GM23338 (cell line): ENCODE measurements at regions not wholly inside any gene's neighbourhood (a gene's known extent, or its start where the extent isn't known, plus 50 kb on each side); places are given as distances from the start of the nearest gene placed in this dataset.

Experiments
- ATAC-seq: fragments of 200-7000 bp; cut with Tn5 transposase; 3 replicates; pipeline ENCODE4 v1.9.1; 2020
- DNase-seq: peaks from one replicate; pipeline ENCODE4 v3.0.0-alpha.2; 2015; ENCODE audit warnings: low spot score
- H2AFZ ChIP-seq: fragments of 200-600 bp; sonication (generic); 2 replicates; pipeline ENCODE4 v1.8.0; 2016; ENCODE audit warnings: antibody characterized with exemption, mild to moderate bottlenecking, moderate library complexity
- H3F3A ChIP-seq: fragments of 200-600 bp; sonication (generic); replicated peaks from 2 replicates; pipeline ENCODE4 v1.8.0; 2017; ENCODE audit warnings: antibody characterized with exemption, mixed run types, low read depth
- H3K27ac ChIP-seq: fragments of 200-600 bp; sonication (generic); 2 replicates; pipeline ENCODE4 v1.6.1; 2016; ENCODE audit warnings: low read depth
- H3K27me3 ChIP-seq: fragments of 200-600 bp; sonication (generic); 2 replicates; pipeline ENCODE4 v1.8.0; 2016; ENCODE audit warnings: mild to moderate bottlenecking, mixed run types, moderate library complexity; ENCODE audit not compliant: insufficient read depth
- H3K36me3 ChIP-seq: fragments of 200-600 bp; sonication (generic); 2 replicates; pipeline ENCODE4 v1.8.0; 2016; ENCODE audit warnings: mild to moderate bottlenecking; ENCODE audit not compliant: insufficient read depth
- H3K4me1 ChIP-seq: fragments of 200-600 bp; sonication (generic); 2 replicates; pipeline ENCODE4 v1.8.0; 2016; ENCODE audit warnings: mild to moderate bottlenecking, moderate library complexity; ENCODE audit not compliant: insufficient read depth
- H3K4me2 ChIP-seq: fragments of 200-600 bp; sonication (generic); 2 replicates; pipeline ENCODE4 v1.7.1; 2017; ENCODE audit warnings: mixed run types
- H3K4me3 ChIP-seq: fragments of 200-600 bp; sonication (generic); 2 replicates; pipeline ENCODE4 v1.6.1; 2016; ENCODE audit warnings: mixed run types
- H3K79me2 ChIP-seq: fragments of 200-600 bp; sonication (generic); replicated peaks from 2 replicates; pipeline ENCODE4 v1.8.0; 2017; ENCODE audit warnings: mild to moderate bottlenecking; ENCODE audit not compliant: insufficient read depth
- H3K9me2 ChIP-seq: fragments of 200-600 bp; sonication (generic); 2 replicates; pipeline ENCODE4 v1.8.0; 2017; ENCODE audit not compliant: insufficient read depth
- H4K20me1 ChIP-seq: fragments of 200-600 bp; sonication (generic); replicated peaks from 2 replicates; pipeline ENCODE4 v1.8.0; 2017; ENCODE audit warnings: mild to moderate bottlenecking; ENCODE audit not compliant: insufficient read depth
- H3K27ac Mint-ChIP-seq: 2 replicates; pipeline ENCODE4 v1.8.0; 2020; ENCODE audit warnings: inconsistent platforms, mild to moderate bottlenecking, moderate library complexity, mixed read lengths
- H3K27me3 Mint-ChIP-seq: 3 replicates; pipeline ENCODE4 v1.8.0; 2022; ENCODE audit warnings: low read depth, mild to moderate bottlenecking, moderate library complexity, mixed read lengths, inconsistent platforms; ENCODE audit not compliant: insufficient read depth, poor library complexity
- H3K36me3 Mint-ChIP-seq: 3 replicates; pipeline ENCODE4 v1.8.0; 2021; ENCODE audit warnings: low read depth, mild to moderate bottlenecking, inconsistent platforms, moderate library complexity, mixed read lengths
- H3K4me1 Mint-ChIP-seq: 3 replicates; pipeline ENCODE4 v1.8.0; 2020; ENCODE audit warnings: mild to moderate bottlenecking, inconsistent platforms, mixed read lengths
- H3K4me3 Mint-ChIP-seq: 3 replicates; pipeline ENCODE4 v1.8.0; 2021; ENCODE audit warnings: moderate library complexity, mild to moderate bottlenecking, inconsistent platforms, mixed read lengths
- H3K9me3 Mint-ChIP-seq: 3 replicates; pipeline ENCODE4 v1.8.0; 2020; ENCODE audit warnings: moderate library complexity, mild to moderate bottlenecking, inconsistent platforms, mixed read lengths
- EZH2 ChIP-seq: fragments of 200-600 bp; sonication (generic); IDR thresholded peaks from one replicate; pipeline ENCODE4 v1.8.0; 2017; ENCODE audit warnings: antibody characterized with exemption, mild to moderate bottlenecking, low read depth; ENCODE audit not compliant: unreplicated experiment
- EZH2phosphoT487 ChIP-seq: fragments of 200-600 bp; sonication (generic); IDR thresholded peaks from one replicate; pipeline ENCODE4 v1.8.1; 2018; ENCODE audit warnings: antibody characterized with exemption; ENCODE audit not compliant: unreplicated experiment
- JUNB ChIP-seq: IDR thresholded peaks from one replicate; pipeline ENCODE4 v1.6.1; 2016; ENCODE audit warnings: antibody characterized with exemption; ENCODE audit not compliant: unreplicated experiment
- NANOG ChIP-seq: IDR thresholded peaks from 2 replicates; pipeline ENCODE4 v1.6.1; 2016; ENCODE audit warnings: antibody characterized with exemption, borderline replicate concordance
- POLR2AphosphoS5 ChIP-seq: IDR thresholded peaks from 2 replicates; pipeline ENCODE4 v1.6.1; 2016; ENCODE audit warnings: antibody characterized with exemption, low read depth
- STAT1 ChIP-seq: IDR thresholded peaks from one replicate; pipeline ENCODE4 v1.6.1; 2016; ENCODE audit warnings: antibody characterized with exemption; ENCODE audit not compliant: unreplicated experiment
- ZNF114 ChIP-seq: fragments of 250-450 bp; sonication (Bioruptor Pico); IDR thresholded peaks from 2 replicates; pipeline ENCODE4 v1.5.0; 2020; ENCODE audit warnings: mild to moderate bottlenecking, moderate library complexity
- ZNF331 ChIP-seq: fragments of 250-450 bp; sonication (Bioruptor Pico); IDR thresholded peaks from 2 replicates; pipeline ENCODE4 v1.5.0; 2020; ENCODE audit warnings: low read depth, mild to moderate bottlenecking, moderate library complexity
- TF ChIP-seq, protein P1 (sequence below): IDR thresholded peaks from one replicate; pipeline ENCODE4 v1.6.1; 2018; ENCODE audit warnings: antibody characterized with exemption; ENCODE audit not compliant: unreplicated experiment
- TF ChIP-seq, protein P2 (sequence below): fragments of 250-450 bp; sonication (Bioruptor Pico); IDR thresholded peaks from 2 replicates; pipeline ENCODE4 v1.5.0; 2020; ENCODE audit warnings: mild to moderate bottlenecking, moderate library complexity
- TF ChIP-seq, protein P3 (sequence below): IDR thresholded peaks from 2 replicates; pipeline ENCODE4 v1.6.1; 2016; ENCODE audit warnings: antibody characterized with exemption

DNA sequence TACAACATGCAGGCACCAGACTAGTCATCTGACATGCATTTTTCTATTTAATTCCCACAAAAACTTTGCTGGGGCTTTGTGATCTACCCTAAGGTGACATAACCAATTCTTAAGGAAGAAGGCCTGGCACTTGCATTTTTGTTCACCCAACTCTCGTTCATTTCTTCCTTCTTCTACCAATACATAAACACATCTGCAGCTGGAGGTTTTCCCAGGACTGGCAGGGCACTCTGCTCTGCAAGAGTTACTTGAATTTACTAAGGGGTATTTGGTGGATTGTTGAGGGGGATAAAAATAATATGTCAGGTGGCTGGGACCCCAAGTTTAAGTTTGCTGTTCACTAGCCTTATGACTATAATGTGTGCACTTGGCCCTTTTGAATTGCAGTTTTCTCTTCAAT, 111.4 kb upstream of the TRIB2 start (continued):
- TF ChIP-seq ZNF331 (CRISPR knock-in tag) (no peak), STAT1 (no peak)
- TF ChIP-seq, protein P1, sequence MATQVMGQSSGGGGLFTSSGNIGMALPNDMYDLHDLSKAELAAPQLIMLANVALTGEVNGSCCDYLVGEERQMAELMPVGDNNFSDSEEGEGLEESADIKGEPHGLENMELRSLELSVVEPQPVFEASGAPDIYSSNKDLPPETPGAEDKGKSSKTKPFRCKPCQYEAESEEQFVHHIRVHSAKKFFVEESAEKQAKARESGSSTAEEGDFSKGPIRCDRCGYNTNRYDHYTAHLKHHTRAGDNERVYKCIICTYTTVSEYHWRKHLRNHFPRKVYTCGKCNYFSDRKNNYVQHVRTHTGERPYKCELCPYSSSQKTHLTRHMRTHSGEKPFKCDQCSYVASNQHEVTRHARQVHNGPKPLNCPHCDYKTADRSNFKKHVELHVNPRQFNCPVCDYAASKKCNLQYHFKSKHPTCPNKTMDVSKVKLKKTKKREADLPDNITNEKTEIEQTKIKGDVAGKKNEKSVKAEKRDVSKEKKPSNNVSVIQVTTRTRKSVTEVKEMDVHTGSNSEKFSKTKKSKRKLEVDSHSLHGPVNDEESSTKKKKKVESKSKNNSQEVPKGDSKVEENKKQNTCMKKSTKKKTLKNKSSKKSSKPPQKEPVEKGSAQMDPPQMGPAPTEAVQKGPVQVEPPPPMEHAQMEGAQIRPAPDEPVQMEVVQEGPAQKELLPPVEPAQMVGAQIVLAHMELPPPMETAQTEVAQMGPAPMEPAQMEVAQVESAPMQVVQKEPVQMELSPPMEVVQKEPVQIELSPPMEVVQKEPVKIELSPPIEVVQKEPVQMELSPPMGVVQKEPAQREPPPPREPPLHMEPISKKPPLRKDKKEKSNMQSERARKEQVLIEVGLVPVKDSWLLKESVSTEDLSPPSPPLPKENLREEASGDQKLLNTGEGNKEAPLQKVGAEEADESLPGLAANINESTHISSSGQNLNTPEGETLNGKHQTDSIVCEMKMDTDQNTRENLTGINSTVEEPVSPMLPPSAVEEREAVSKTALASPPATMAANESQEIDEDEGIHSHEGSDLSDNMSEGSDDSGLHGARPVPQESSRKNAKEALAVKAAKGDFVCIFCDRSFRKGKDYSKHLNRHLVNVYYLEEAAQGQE, result no peak

DNA sequence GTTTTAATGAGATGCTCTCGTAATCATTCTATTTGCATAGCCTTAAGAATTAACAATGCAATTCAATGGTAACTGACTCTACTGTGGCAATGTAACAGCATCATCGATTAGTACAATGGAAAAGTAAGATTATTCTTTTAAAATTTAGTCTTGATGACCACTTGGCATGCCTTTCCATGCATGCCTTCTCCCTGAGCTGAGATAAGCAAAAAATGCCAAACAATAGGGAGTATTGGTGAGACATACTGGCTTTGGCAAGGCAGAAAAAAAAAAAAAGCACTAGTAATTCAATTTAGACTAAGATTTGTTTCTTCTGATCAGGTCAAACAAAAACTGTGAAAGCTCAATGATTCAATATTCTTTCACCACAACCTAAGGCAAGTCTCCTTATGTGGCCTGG, 110.8 kb upstream of the TRIB2 start:
- no peak overlapping the region for H3K4me3 ChIP-seq
- no peak overlapping the region for H2AFZ ChIP-seq
- no peaks in the 10 kb centered on the region; the same call in 2 of the 3 replicates for H3K9me3 Mint-ChIP-seq
- no peaks in the 10 kb centered on the region for H3K27me3 Mint-ChIP-seq
- H3K4me1 Mint-ChIP-seq, result peaks cover 13% of the 10 kb centered on the region
- H3K4me3 Mint-ChIP-seq, result no peak overlapping the region
- no peaks in the 10 kb centered on the region for H3K27me3 ChIP-seq
- no peaks in the 10 kb centered on the region for H4K20me1 ChIP-seq
- 0 out of 2 replicates have a peak, but pooled peaks cover 6% of the 10 kb centered on the region for H3K4me1 ChIP-seq
- H3K9me2 ChIP-seq, result no peaks in the 10 kb centered on the region; the same call in 1 of the 2 replicates
- no peaks in the 10 kb centered on the region for H3K36me3 Mint-ChIP-seq
- no peak for DNase-seq
- H3K4me2 ChIP-seq, result no peak overlapping the region
- no peak overlapping the region for H3K27ac ChIP-seq
- H3K27ac Mint-ChIP-seq, result no peak overlapping the region
- no peaks in the 10 kb centered on the region for H3F3A ChIP-seq
- no peaks in the 10 kb centered on the region for H3K36me3 ChIP-seq
- H3K79me2 ChIP-seq, result no peaks in the 10 kb centered on the region
- no peak for ATAC-seq
- TF ChIP-seq, protein P1, result no peak
- TF ChIP-seq ZNF331 (CRISPR knock-in tag) (no peak), STAT1 (no peak), NANOG (no peak), EZH2phosphoT487 (no peak), JUNB (no peak), EZH2 (no peak), ZNF114 (CRISPR knock-in tag) (no peak), POLR2AphosphoS5 (no peak)
- TF ChIP-seq, protein P2, sequence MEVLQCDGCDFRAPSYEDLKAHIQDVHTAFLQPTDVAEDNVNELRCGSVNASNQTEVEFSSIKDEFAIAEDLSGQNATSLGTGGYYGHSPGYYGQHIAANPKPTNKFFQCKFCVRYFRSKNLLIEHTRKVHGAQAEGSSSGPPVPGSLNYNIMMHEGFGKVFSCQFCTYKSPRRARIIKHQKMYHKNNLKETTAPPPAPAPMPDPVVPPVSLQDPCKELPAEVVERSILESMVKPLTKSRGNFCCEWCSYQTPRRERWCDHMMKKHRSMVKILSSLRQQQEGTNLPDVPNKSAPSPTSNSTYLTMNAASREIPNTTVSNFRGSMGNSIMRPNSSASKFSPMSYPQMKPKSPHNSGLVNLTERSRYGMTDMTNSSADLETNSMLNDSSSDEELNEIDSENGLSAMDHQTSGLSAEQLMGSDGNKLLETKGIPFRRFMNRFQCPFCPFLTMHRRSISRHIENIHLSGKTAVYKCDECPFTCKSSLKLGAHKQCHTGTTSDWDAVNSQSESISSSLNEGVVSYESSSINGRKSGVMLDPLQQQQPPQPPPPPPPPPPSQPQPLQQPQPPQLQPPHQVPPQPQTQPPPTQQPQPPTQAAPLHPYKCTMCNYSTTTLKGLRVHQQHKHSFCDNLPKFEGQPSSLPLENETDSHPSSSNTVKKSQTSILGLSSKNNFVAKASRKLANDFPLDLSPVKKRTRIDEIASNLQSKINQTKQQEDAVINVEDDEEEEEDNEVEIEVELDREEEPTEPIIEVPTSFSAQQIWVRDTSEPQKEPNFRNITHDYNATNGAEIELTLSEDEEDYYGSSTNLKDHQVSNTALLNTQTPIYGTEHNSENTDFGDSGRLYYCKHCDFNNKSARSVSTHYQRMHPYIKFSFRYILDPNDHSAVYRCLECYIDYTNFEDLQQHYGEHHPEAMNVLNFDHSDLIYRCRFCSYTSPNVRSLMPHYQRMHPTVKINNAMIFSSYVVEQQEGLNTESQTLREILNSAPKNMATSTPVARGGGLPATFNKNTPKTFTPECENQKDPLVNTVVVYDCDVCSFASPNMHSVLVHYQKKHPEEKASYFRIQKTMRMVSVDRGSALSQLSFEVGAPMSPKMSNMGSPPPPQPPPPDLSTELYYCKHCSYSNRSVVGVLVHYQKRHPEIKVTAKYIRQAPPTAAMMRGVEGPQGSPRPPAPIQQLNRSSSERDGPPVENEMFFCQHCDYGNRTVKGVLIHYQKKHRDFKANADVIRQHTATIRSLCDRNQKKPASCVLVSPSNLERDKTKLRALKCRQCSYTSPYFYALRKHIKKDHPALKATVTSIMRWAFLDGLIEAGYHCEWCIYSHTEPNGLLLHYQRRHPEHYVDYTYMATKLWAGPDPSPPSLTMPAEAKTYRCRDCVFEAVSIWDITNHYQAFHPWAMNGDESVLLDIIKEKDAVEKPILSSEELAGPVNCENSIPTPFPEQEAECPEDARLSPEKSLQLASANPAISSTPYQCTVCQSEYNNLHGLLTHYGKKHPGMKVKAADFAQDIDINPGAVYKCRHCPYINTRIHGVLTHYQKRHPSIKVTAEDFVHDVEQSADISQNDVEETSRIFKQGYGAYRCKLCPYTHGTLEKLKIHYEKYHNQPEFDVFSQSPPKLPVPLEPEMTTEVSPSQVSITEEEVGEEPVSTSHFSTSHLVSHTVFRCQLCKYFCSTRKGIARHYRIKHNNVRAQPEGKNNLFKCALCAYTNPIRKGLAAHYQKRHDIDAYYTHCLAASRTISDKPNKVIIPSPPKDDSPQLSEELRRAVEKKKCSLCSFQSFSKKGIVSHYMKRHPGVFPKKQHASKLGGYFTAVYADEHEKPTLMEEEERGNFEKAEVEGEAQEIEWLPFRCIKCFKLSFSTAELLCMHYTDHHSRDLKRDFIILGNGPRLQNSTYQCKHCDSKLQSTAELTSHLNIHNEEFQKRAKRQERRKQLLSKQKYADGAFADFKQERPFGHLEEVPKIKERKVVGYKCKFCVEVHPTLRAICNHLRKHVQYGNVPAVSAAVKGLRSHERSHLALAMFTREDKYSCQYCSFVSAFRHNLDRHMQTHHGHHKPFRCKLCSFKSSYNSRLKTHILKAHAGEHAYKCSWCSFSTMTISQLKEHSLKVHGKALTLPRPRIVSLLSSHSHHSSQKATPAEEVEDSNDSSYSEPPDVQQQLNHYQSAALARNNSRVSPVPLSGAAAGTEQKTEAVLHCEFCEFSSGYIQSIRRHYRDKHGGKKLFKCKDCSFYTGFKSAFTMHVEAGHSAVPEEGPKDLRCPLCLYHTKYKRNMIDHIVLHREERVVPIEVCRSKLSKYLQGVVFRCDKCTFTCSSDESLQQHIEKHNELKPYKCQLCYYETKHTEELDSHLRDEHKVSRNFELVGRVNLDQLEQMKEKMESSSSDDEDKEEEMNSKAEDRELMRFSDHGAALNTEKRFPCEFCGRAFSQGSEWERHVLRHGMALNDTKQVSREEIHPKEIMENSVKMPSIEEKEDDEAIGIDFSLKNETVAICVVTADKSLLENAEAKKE (CRISPR knock-in tag), result no peak
- TF ChIP-seq, protein P3, sequence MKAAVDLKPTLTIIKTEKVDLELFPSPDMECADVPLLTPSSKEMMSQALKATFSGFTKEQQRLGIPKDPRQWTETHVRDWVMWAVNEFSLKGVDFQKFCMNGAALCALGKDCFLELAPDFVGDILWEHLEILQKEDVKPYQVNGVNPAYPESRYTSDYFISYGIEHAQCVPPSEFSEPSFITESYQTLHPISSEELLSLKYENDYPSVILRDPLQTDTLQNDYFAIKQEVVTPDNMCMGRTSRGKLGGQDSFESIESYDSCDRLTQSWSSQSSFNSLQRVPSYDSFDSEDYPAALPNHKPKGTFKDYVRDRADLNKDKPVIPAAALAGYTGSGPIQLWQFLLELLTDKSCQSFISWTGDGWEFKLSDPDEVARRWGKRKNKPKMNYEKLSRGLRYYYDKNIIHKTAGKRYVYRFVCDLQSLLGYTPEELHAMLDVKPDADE, result no peak
